Ishikawa (cell line): ENCODE measurements at regions not wholly inside any gene's neighbourhood (a gene's known extent, or its start where the extent isn't known, plus 50 kb on each side); places are given as distances from the start of the nearest gene placed in this dataset.

Experiments used
- CEBPB ChIP-seq: IDR thresholded peaks from 2 replicates; pipeline ENCODE4 v1.6.1; 2012
- CREB1 ChIP-seq: IDR thresholded peaks from 2 replicates; pipeline ENCODE4 v1.6.1; 2012; ENCODE audit warnings: low read depth
- EGR1 ChIP-seq: IDR thresholded peaks from 2 replicates; pipeline ENCODE4 v1.6.1; 2012
- EP300 ChIP-seq: IDR thresholded peaks from 2 replicates; pipeline ENCODE4 v1.6.1; 2012; ENCODE audit warnings: borderline replicate concordance
- FOXM1 ChIP-seq: IDR thresholded peaks from 2 replicates; pipeline ENCODE4 v1.6.1; 2012; ENCODE audit warnings: low read depth, borderline replicate concordance
- MAX ChIP-seq: IDR thresholded peaks from 2 replicates; pipeline ENCODE4 v1.6.1; 2012
- NFIC ChIP-seq: IDR thresholded peaks from 2 replicates; pipeline ENCODE4 v1.6.1; 2012
- RAD21 ChIP-seq: IDR thresholded peaks from 2 replicates; pipeline ENCODE4 v1.6.1; 2012; ENCODE audit warnings: low read depth
- REST ChIP-seq: IDR thresholded peaks from 2 replicates; pipeline ENCODE4 v1.6.1; 2012; ENCODE audit warnings: low read depth, mild to moderate bottlenecking
- TAF1 ChIP-seq: IDR thresholded peaks from 2 replicates; pipeline ENCODE4 v1.6.1; 2012; ENCODE audit warnings: low read depth, mild to moderate bottlenecking
- TCF12 ChIP-seq: IDR thresholded peaks from 2 replicates; pipeline ENCODE4 v1.6.1; 2012; ENCODE audit warnings: low read depth
- TEAD4 ChIP-seq: IDR thresholded peaks from 2 replicates; pipeline ENCODE4 v1.6.1; 2012
- YY1 ChIP-seq: IDR thresholded peaks from 2 replicates; pipeline ENCODE4 v1.6.1; 2012; ENCODE audit warnings: low read depth
- ZBTB7A ChIP-seq: IDR thresholded peaks from 2 replicates; pipeline ENCODE4 v1.6.1; 2012; ENCODE audit warnings: low read depth
- TF ChIP-seq, protein P1 (sequence below): IDR thresholded peaks from 2 replicates; pipeline ENCODE4 v1.6.1; 2012

- TF ChIP-seq, protein P1, sequence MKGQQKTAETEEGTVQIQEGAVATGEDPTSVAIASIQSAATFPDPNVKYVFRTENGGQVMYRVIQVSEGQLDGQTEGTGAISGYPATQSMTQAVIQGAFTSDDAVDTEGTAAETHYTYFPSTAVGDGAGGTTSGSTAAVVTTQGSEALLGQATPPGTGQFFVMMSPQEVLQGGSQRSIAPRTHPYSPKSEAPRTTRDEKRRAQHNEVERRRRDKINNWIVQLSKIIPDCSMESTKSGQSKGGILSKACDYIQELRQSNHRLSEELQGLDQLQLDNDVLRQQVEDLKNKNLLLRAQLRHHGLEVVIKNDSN: no peak
- TF ChIP-seq EGR1 (no peak), REST (no peak), RAD21 (no peak), CREB1 (no peak), EP300 (no peak), NFIC (no peak), CEBPB (no peak), ZBTB7A (no peak), TEAD4 (no peak), TCF12 (no peak), MAX (no peak), YY1 (no peak)
Observed at GRCh38 chr4:86414686-86415085, 54.8 kb upstream of the MAPK10 start.

GRCh38 chr4:86416081-86416480 is 56.2 kb upstream of the MAPK10 start:
- no peak for TF ChIP-seq CEBPB
- TF ChIP-seq MAX: no peak
- no peak for TF ChIP-seq TAF1
- no peak for TF ChIP-seq YY1
- no peak for TF ChIP-seq FOXM1
- TF ChIP-seq EGR1: no peak
- TF ChIP-seq RAD21: no peak

DNA sequence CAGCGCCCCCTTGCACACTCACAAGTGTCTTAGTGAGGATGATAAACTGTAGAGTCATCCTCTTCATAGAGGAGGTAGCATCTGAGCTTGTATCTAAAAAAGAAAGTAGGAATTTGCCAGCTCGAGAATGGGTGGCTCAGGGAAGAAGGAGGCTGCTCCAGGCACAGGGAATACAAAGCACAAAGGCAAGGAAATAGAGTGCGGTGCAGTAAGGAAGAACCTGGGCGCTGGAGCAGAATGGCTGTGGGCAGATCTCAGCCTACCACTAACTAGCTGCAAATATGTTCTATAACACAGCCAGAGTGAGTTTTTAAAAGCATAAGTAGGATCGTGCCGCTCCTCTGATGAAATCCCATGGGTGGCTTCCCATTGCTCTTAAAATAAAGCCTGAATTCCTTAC is 61.6 kb upstream of the MAPK10 start:
- TF ChIP-seq ZBTB7A (no peak), NFIC (no peak), CREB1 (no peak), FOXM1 (no peak), CEBPB (no peak), EP300 (no peak), EGR1 (no peak), REST (no peak), YY1 (no peak)
- TF ChIP-seq, protein P1: no peak

- TF ChIP-seq TEAD4: no peak
- TF ChIP-seq RAD21: no peak
- TF ChIP-seq CEBPB: no peak
- no peak for TF ChIP-seq EP300
- no peak for TF ChIP-seq YY1
- no peak for TF ChIP-seq TCF12
- TF ChIP-seq ZBTB7A: no peak
- no peak for TF ChIP-seq FOXM1
- no peak for TF ChIP-seq REST
- no peak for TF ChIP-seq MAX
- no peak for TF ChIP-seq TAF1
- TF ChIP-seq CREB1: no peak
- no peak for TF ChIP-seq EGR1
- no peak for TF ChIP-seq NFIC
- TF ChIP-seq, protein P1: no peak
Observed at GRCh38 chr4:86431543-86432116, 71.8 kb upstream of the MAPK10 start.
